ENCODE measurements at regions not wholly inside any gene's neighbourhood (a gene's known extent, or its start where the extent isn't known, plus 50 kb on each side); places are given as distances from the start of the nearest gene placed in this dataset.

- TF ChIP-seq EP300 (IDR thresholded peaks at IDR 0.05) (no peak), POLR2AphosphoS5 (IDR thresholded peaks at IDR 0.05) (no peak), POLR2A (IDR thresholded peaks at IDR 0.05) (no peak), CTCF (IDR thresholded peaks at IDR 0.05) (no peak)
These were observed 345.0 kb upstream of the MDFIC2 start for GRCh38 chr3:70657454-70657853.

All from sigmoid colon (tissue), 4 donors.